Endothelial cell (in vitro differentiated cells): ENCODE measurements at regions not wholly inside any gene's neighbourhood (a gene's known extent, or its start where the extent isn't known, plus 50 kb on each side); places are given as distances from the start of the nearest gene placed in this dataset.

ENCODE experiments used
- DNase-seq: peaks from one replicate; pipeline ENCODE4 v3.0.0; 2021; ENCODE audit warnings: low spot score
- H3K27ac Mint-ChIP-seq: one replicate; pipeline ENCODE4 v1.8.0; 2021; ENCODE audit warnings: mixed read lengths, inconsistent platforms; ENCODE audit not compliant: unreplicated experiment
- H3K27me3 Mint-ChIP-seq: one replicate; pipeline ENCODE4 v1.8.0; 2021; ENCODE audit warnings: mild to moderate bottlenecking, moderate library complexity, mixed read lengths, inconsistent platforms; ENCODE audit not compliant: unreplicated experiment
- H3K36me3 Mint-ChIP-seq: one replicate; pipeline ENCODE4 v1.8.0; 2021; ENCODE audit warnings: mild to moderate bottlenecking, low read depth, mixed read lengths, inconsistent platforms; ENCODE audit not compliant: unreplicated experiment
- H3K4me1 Mint-ChIP-seq: one replicate; pipeline ENCODE4 v1.8.0; 2021; ENCODE audit warnings: mild to moderate bottlenecking, mixed read lengths, inconsistent platforms; ENCODE audit not compliant: unreplicated experiment
- H3K4me3 Mint-ChIP-seq: one replicate; pipeline ENCODE4 v1.8.0; 2021; ENCODE audit warnings: mild to moderate bottlenecking, mixed read lengths, inconsistent platforms; ENCODE audit not compliant: unreplicated experiment
- H3K9me3 Mint-ChIP-seq: one replicate; pipeline ENCODE4 v1.8.0; 2021; ENCODE audit warnings: mixed read lengths, inconsistent platforms; ENCODE audit not compliant: unreplicated experiment
- TF ChIP-seq, protein P1 (sequence below): fragments of 200-600 bp; sonication (generic); IDR thresholded peaks from one replicate; pipeline ENCODE4 v1.5.0; 2021; ENCODE audit warnings: antibody characterized with exemption; ENCODE audit not compliant: unreplicated experiment

DNA sequence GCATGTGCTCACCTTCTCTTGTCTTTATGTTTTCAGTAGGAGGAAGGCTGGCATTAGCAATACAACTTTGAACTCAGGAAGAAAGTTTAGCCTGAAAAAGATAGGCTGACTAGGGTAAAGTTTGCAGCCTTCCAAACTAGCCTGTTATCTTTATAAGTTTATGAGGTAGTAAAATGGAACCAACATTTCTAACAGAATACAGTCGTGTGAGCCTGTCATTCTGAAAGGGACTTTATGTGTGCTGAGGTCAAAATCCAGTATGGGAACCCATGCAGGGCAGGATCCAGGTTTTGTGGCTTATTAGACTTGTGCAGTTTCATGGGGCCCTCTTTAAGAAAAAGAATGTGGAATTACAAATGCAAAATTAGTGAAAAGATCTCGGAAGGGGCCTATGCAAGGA lies 201.0 kb upstream of the PRPS1L1 start:
- H3K27me3 Mint-ChIP-seq: no peaks in the 10 kb centered on the region
- DNase-seq: no peak
- TF ChIP-seq, protein P1, sequence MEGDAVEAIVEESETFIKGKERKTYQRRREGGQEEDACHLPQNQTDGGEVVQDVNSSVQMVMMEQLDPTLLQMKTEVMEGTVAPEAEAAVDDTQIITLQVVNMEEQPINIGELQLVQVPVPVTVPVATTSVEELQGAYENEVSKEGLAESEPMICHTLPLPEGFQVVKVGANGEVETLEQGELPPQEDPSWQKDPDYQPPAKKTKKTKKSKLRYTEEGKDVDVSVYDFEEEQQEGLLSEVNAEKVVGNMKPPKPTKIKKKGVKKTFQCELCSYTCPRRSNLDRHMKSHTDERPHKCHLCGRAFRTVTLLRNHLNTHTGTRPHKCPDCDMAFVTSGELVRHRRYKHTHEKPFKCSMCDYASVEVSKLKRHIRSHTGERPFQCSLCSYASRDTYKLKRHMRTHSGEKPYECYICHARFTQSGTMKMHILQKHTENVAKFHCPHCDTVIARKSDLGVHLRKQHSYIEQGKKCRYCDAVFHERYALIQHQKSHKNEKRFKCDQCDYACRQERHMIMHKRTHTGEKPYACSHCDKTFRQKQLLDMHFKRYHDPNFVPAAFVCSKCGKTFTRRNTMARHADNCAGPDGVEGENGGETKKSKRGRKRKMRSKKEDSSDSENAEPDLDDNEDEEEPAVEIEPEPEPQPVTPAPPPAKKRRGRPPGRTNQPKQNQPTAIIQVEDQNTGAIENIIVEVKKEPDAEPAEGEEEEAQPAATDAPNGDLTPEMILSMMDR: no peak
- H3K4me1 Mint-ChIP-seq: no peaks in the 10 kb centered on the region
- no peaks in the 10 kb centered on the region for H3K9me3 Mint-ChIP-seq
- H3K36me3 Mint-ChIP-seq: no peaks in the 10 kb centered on the region
- H3K4me3 Mint-ChIP-seq: no peak overlapping the region
- H3K27ac Mint-ChIP-seq: no peak overlapping the region

DNA sequence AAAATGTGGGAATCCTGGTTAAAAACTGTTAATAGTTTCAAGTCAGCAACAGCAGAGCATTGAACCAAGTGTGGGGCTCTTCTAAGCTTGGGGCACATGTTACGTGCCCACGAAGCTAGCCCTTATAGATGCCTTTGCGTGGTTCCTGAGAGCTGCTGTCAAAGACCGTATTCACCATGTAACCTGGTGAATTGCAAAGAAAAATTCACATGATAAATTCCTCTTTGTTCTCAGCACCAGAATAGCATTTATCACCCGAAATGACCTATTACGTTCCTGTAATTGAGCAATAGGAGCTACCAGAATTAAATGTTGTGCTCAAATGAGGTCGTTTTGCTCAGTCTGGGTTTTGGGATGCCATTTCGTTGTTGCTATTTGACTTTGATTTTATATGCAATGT lies 202.6 kb upstream of the PRPS1L1 start:
- Mint-ChIP-seq H3K27ac (no peak overlapping the region), H3K4me3 (no peak overlapping the region), H3K36me3 (no peaks in the 10 kb centered on the region), H3K27me3 (no peaks in the 10 kb centered on the region), H3K9me3 (no peaks in the 10 kb centered on the region), H3K4me1 (no peaks in the 10 kb centered on the region)
- TF ChIP-seq, protein P1: no peak
- DNase-seq: no peak

DNA sequence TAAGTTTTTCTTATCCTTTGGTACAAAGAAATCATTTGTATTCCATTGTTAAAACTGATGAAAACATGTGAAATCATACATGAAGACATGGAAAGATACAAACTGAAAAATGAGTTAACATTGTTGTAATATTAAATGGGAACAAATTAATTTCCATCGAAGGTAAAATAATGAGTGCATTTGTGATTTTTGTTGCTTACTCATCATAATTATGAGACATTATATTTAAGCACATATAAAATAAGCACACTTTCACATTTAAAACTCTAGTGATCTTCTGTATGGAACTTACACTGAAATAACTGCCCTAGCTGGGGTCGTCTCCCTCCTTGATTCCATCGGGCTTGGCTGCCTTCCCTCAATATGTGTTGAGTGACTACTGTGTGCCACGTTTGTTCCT lies 204.2 kb upstream of the PRPS1L1 start:
- no peaks in the 10 kb centered on the region for H3K9me3 Mint-ChIP-seq
- TF ChIP-seq, protein P1: no peak
- no peaks in the 10 kb centered on the region for H3K27me3 Mint-ChIP-seq
- DNase-seq: no peak
- no peak overlapping the region for H3K4me3 Mint-ChIP-seq
- no peak overlapping the region for H3K27ac Mint-ChIP-seq
- H3K4me1 Mint-ChIP-seq: no peaks in the 10 kb centered on the region
- H3K36me3 Mint-ChIP-seq: no peaks in the 10 kb centered on the region

DNA sequence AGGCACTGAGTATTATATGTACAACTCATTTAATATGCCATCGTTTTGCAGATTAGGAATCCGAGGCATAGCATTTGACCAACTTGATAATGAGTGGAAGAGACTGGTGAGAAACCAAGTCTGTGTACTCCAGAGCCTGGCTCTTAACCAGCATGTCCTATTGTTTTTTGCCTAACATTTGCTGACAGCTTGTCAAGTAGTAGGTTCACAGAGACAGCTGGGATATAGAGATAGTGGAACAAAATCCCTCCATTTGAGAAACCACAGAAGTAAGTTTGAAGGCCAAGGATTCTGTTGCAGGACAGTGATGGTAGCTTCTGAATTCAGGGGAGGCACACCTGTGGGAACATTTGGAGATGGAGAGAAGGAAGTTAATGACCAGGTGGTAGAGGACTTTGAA lies 206.9 kb upstream of the PRPS1L1 start:
- DNase-seq: no peak
- Mint-ChIP-seq H3K4me3 (no peak overlapping the region), H3K27ac (no peak overlapping the region), H3K9me3 (no peaks in the 10 kb centered on the region), H3K36me3 (no peaks in the 10 kb centered on the region), H3K4me1 (no peaks in the 10 kb centered on the region), H3K27me3 (no peaks in the 10 kb centered on the region)
- TF ChIP-seq, protein P1: no peak

DNA sequence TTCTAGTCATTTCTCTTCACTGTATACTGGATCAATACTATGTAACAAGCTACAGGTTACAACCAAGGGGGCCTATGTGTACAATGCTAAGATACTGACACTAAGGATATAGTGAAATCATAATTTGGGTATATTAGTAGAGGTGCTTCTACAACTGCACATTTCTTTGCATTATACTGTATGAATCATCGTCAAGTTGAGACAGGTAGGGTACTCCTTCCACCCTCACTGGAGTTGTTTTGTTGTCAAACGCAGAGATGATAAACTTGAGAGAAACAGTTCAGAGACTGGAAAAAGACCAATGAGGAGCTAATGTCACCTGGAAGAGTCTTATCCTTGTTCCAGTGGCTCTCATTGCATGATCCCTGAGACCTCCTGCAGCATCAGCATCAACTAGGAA lies 208.2 kb upstream of the PRPS1L1 start:
- DNase-seq: no peak
- Mint-ChIP-seq H3K36me3 (no peaks in the 10 kb centered on the region), H3K27ac (no peak overlapping the region), H3K4me3 (no peak overlapping the region), H3K9me3 (no peaks in the 10 kb centered on the region), H3K27me3 (no peaks in the 10 kb centered on the region), H3K4me1 (no peaks in the 10 kb centered on the region)
- TF ChIP-seq, protein P1: no peak
